ENCODE measurements at regions not wholly inside any gene's neighbourhood (a gene's known extent, or its start where the extent isn't known, plus 50 kb on each side); places are given as distances from the start of the nearest gene placed in this dataset.
"Not testable (repeated sequence)": the region's sequence is repeated elsewhere in the genome, so short reads cannot be mapped to it uniquely, and the experiment has no call there.

GRCh38 chr9:26667882-26668281, 224.7 kb downstream of the CAAP1 start:
- Histone ChIP-seq H3K9ac (ENCODE audit: low read length in 2 of 2) (no peak overlapping the region), H3K27me3 (ENCODE audit: control insufficient read depth in 1 of 2, insufficient read depth in 2 of 2, low read length in 2 of 2) (no peaks in the 10 kb centered on the region), H3K9me3 (ENCODE audit: control insufficient read depth in 2 of 2, low read length in 2 of 2) (no peaks in the 10 kb centered on the region), H3K27ac (ENCODE audit: low read length) (no peak overlapping the region), H3K4me1 (ENCODE audit: control insufficient read depth, insufficient read depth, low read length) (no peaks in the 10 kb centered on the region), H3K4me3 (ENCODE audit: low read length in 2 of 2) (no peak overlapping the region), H3K36me3 (ENCODE audit: control insufficient read depth in 2 of 2, insufficient read depth in 2 of 2, low read length in 2 of 2) (no peaks in the 10 kb centered on the region)

- no peak overlapping the region for H3K4me3 ChIP-seq (ENCODE audit: low read length in 2 of 2)
- no peaks in the 10 kb centered on the region for H3K9me3 ChIP-seq (ENCODE audit: control insufficient read depth in 2 of 2, low read length in 2 of 2)
- no peaks in the 10 kb centered on the region for H3K36me3 ChIP-seq (ENCODE audit: control insufficient read depth in 2 of 2, insufficient read depth in 2 of 2, low read length in 2 of 2)
- no peak overlapping the region for H3K9ac ChIP-seq (ENCODE audit: low read length in 2 of 2)
- no peaks in the 10 kb centered on the region for H3K27me3 ChIP-seq (ENCODE audit: control insufficient read depth in 1 of 2, insufficient read depth in 2 of 2, low read length in 2 of 2)
- no peaks in the 10 kb centered on the region for H3K4me1 ChIP-seq (ENCODE audit: control insufficient read depth, insufficient read depth, low read length)
- H3K27ac ChIP-seq (ENCODE audit: low read length): no peak overlapping the region
Observed at GRCh38 chr9:26665666-26666065, 226.9 kb downstream of the CAAP1 start.

- not testable (repeated sequence) for H3K27ac ChIP-seq (ENCODE audit: low read length); H3K4me1 ChIP-seq (ENCODE audit: control insufficient read depth, insufficient read depth, low read length); H3K27me3 ChIP-seq (ENCODE audit: control insufficient read depth in 1 of 2, insufficient read depth in 2 of 2, low read length in 2 of 2); H3K9ac ChIP-seq (ENCODE audit: low read length in 2 of 2); H3K4me3 ChIP-seq (ENCODE audit: low read length in 2 of 2); H3K9me3 ChIP-seq (ENCODE audit: control insufficient read depth in 2 of 2, low read length in 2 of 2); H3K36me3 ChIP-seq (ENCODE audit: control insufficient read depth in 2 of 2, insufficient read depth in 2 of 2, low read length in 2 of 2)
Observed at GRCh38 chr9:26664087-26664773, 228.4 kb downstream of the CAAP1 start.

GRCh38 chr9:26662476-26662875, 230.1 kb downstream of the CAAP1 start:
- Histone ChIP-seq H3K36me3 (ENCODE audit: control insufficient read depth in 2 of 2, insufficient read depth in 2 of 2, low read length in 2 of 2) (no peaks in the 10 kb centered on the region), H3K27me3 (ENCODE audit: control insufficient read depth in 1 of 2, insufficient read depth in 2 of 2, low read length in 2 of 2) (no peaks in the 10 kb centered on the region), H3K27ac (ENCODE audit: low read length) (no peak overlapping the region)

GRCh38 chr9:26658476-26658875, 234.1 kb downstream of the CAAP1 start:
- H3K36me3 ChIP-seq (ENCODE audit: control insufficient read depth in 2 of 2, insufficient read depth in 2 of 2, low read length in 2 of 2): no peaks in the 10 kb centered on the region
- no peaks in the 10 kb centered on the region for H3K9me3 ChIP-seq (ENCODE audit: control insufficient read depth in 2 of 2, low read length in 2 of 2)
- H3K27ac ChIP-seq (ENCODE audit: low read length): no peak overlapping the region
- H3K4me3 ChIP-seq (ENCODE audit: low read length in 2 of 2): no peak overlapping the region
- H3K27me3 ChIP-seq (ENCODE audit: control insufficient read depth in 1 of 2, insufficient read depth in 2 of 2, low read length in 2 of 2): no peaks in the 10 kb centered on the region
- H3K4me1 ChIP-seq (ENCODE audit: control insufficient read depth, insufficient read depth, low read length): no peaks in the 10 kb centered on the region
- H3K9ac ChIP-seq (ENCODE audit: low read length in 2 of 2): no peak overlapping the region

More at GRCh38 chr9:26662476-26662875, 230.1 kb downstream of the CAAP1 start:
- Histone ChIP-seq H3K9ac (ENCODE audit: low read length in 2 of 2) (no peak overlapping the region), H3K9me3 (ENCODE audit: control insufficient read depth in 2 of 2, low read length in 2 of 2) (no peaks in the 10 kb centered on the region), H3K4me1 (ENCODE audit: control insufficient read depth, insufficient read depth, low read length) (no peaks in the 10 kb centered on the region), H3K4me3 (ENCODE audit: low read length in 2 of 2) (no peak overlapping the region)

GRCh38 chr9:26657958-26658357, 234.6 kb downstream of the CAAP1 start:
- Histone ChIP-seq H3K4me1 (ENCODE audit: control insufficient read depth, insufficient read depth, low read length) (no peaks in the 10 kb centered on the region), H3K4me3 (ENCODE audit: low read length in 2 of 2) (no peak overlapping the region), H3K36me3 (ENCODE audit: control insufficient read depth in 2 of 2, insufficient read depth in 2 of 2, low read length in 2 of 2) (no peaks in the 10 kb centered on the region), H3K27me3 (ENCODE audit: control insufficient read depth in 1 of 2, insufficient read depth in 2 of 2, low read length in 2 of 2) (no peaks in the 10 kb centered on the region), H3K9me3 (ENCODE audit: control insufficient read depth in 2 of 2, low read length in 2 of 2) (no peaks in the 10 kb centered on the region), H3K9ac (ENCODE audit: low read length in 2 of 2) (no peak overlapping the region), H3K27ac (ENCODE audit: low read length) (no peak overlapping the region)

- H3K9me3 ChIP-seq (ENCODE audit: control insufficient read depth in 2 of 2, low read length in 2 of 2): no peaks in the 10 kb centered on the region
- H3K9ac ChIP-seq (ENCODE audit: low read length in 2 of 2): no peak overlapping the region
- no peaks in the 10 kb centered on the region for H3K4me1 ChIP-seq (ENCODE audit: control insufficient read depth, insufficient read depth, low read length)
- H3K27me3 ChIP-seq (ENCODE audit: control insufficient read depth in 1 of 2, insufficient read depth in 2 of 2, low read length in 2 of 2): no peaks in the 10 kb centered on the region
- H3K27ac ChIP-seq (ENCODE audit: low read length): no peak overlapping the region
- H3K4me3 ChIP-seq (ENCODE audit: low read length in 2 of 2): peak overlapping the region in 1 of 2 donors; percentile 35
- H3K36me3 ChIP-seq (ENCODE audit: control insufficient read depth in 2 of 2, insufficient read depth in 2 of 2, low read length in 2 of 2): no peaks in the 10 kb centered on the region
Observed at GRCh38 chr9:26656003-26656870, 236.4 kb downstream of the CAAP1 start.

GRCh38 chr9:26655166-26655565, 237.4 kb downstream of the CAAP1 start:
- Histone ChIP-seq H3K9ac (ENCODE audit: low read length in 2 of 2) (no peak overlapping the region), H3K27me3 (ENCODE audit: control insufficient read depth in 1 of 2, insufficient read depth in 2 of 2, low read length in 2 of 2) (no peaks in the 10 kb centered on the region), H3K4me3 (ENCODE audit: low read length in 2 of 2) (no peak overlapping the region), H3K9me3 (ENCODE audit: control insufficient read depth in 2 of 2, low read length in 2 of 2) (no peaks in the 10 kb centered on the region), H3K4me1 (ENCODE audit: control insufficient read depth, insufficient read depth, low read length) (no peaks in the 10 kb centered on the region), H3K36me3 (ENCODE audit: control insufficient read depth in 2 of 2, insufficient read depth in 2 of 2, low read length in 2 of 2) (no peaks in the 10 kb centered on the region), H3K27ac (ENCODE audit: low read length) (no peak overlapping the region)

GRCh38 chr9:26650325-26650724, 242.3 kb downstream of the CAAP1 start:
- Histone ChIP-seq H3K4me3 (ENCODE audit: low read length in 2 of 2) (no peak overlapping the region), H3K27ac (ENCODE audit: low read length) (no peak overlapping the region), H3K4me1 (ENCODE audit: control insufficient read depth, insufficient read depth, low read length) (no peaks in the 10 kb centered on the region), H3K36me3 (ENCODE audit: control insufficient read depth in 2 of 2, insufficient read depth in 2 of 2, low read length in 2 of 2) (no peaks in the 10 kb centered on the region), H3K9ac (ENCODE audit: low read length in 2 of 2) (no peak overlapping the region), H3K27me3 (ENCODE audit: control insufficient read depth in 1 of 2, insufficient read depth in 2 of 2, low read length in 2 of 2) (no peaks in the 10 kb centered on the region), H3K9me3 (ENCODE audit: control insufficient read depth in 2 of 2, low read length in 2 of 2) (no peaks in the 10 kb centered on the region)

GRCh38 chr9:26643826-26644225, 248.8 kb downstream of the CAAP1 start:
- H3K36me3 ChIP-seq (ENCODE audit: control insufficient read depth in 2 of 2, insufficient read depth in 2 of 2, low read length in 2 of 2): no peaks in the 10 kb centered on the region

GRCh38 chr9:26639761-26640160, 252.8 kb downstream of the CAAP1 start:
- Histone ChIP-seq H3K27ac (ENCODE audit: low read length) (no peak overlapping the region), H3K9me3 (ENCODE audit: control insufficient read depth in 2 of 2, low read length in 2 of 2) (no peaks in the 10 kb centered on the region), H3K4me3 (ENCODE audit: low read length in 2 of 2) (no peak overlapping the region), H3K4me1 (ENCODE audit: control insufficient read depth, insufficient read depth, low read length) (no peaks in the 10 kb centered on the region), H3K36me3 (ENCODE audit: control insufficient read depth in 2 of 2, insufficient read depth in 2 of 2, low read length in 2 of 2) (no peaks in the 10 kb centered on the region), H3K27me3 (ENCODE audit: control insufficient read depth in 1 of 2, insufficient read depth in 2 of 2, low read length in 2 of 2) (no peaks in the 10 kb centered on the region), H3K9ac (ENCODE audit: low read length in 2 of 2) (no peak overlapping the region)

More at GRCh38 chr9:26643826-26644225, 248.8 kb downstream of the CAAP1 start:
- Histone ChIP-seq H3K9ac (ENCODE audit: low read length in 2 of 2) (no peak overlapping the region), H3K4me3 (ENCODE audit: low read length in 2 of 2) (no peak overlapping the region), H3K9me3 (ENCODE audit: control insufficient read depth in 2 of 2, low read length in 2 of 2) (no peaks in the 10 kb centered on the region), H3K27ac (ENCODE audit: low read length) (no peak overlapping the region), H3K27me3 (ENCODE audit: control insufficient read depth in 1 of 2, insufficient read depth in 2 of 2, low read length in 2 of 2) (no peaks in the 10 kb centered on the region), H3K4me1 (ENCODE audit: control insufficient read depth, insufficient read depth, low read length) (no peaks in the 10 kb centered on the region)
